ENCODE measurements at regions not wholly inside any gene's neighbourhood (a gene's known extent, or its start where the extent isn't known, plus 50 kb on each side); places are given as distances from the start of the nearest gene placed in this dataset.

GRCh38 chr11:15580056-15580774, 465.5 kb downstream of the INSC start:
- TF ChIP-seq POLR2A (IDR thresholded peaks at IDR 0.05): no peak
- TF ChIP-seq CTCF (IDR thresholded peaks at IDR 0.05): no peak

Data from right lobe of liver (tissue), 4 donors.